HG03095 (cell line): ENCODE measurements at regions not wholly inside any gene's neighbourhood (a gene's known extent, or its start where the extent isn't known, plus 50 kb on each side); places are given as distances from the start of the nearest gene placed in this dataset.
"Not testable (repeated sequence)": the region's sequence is repeated elsewhere in the genome, so short reads cannot be mapped to it uniquely, and the experiment has no call there.

Source experiments
- ATAC-seq: cut with Tn5 transposase; IDR thresholded peaks from one replicate; pipeline ENCODE4 v1.9.1; 2021; ENCODE audit warnings: moderate library complexity; ENCODE audit not compliant: unreplicated experiment

- ATAC-seq, result no peak
Measured at GRCh38 chr4:108465886-108466500, 154.4 kb upstream of the RPL34 start.

GRCh38 chr4:108458681-108459080 is 161.7 kb upstream of the RPL34 start:
- no peak for ATAC-seq

GRCh38 chr4:108454227-108454626 is 166.1 kb upstream of the RPL34 start:
- no peak for ATAC-seq

- ATAC-seq, result no peak
Measured at GRCh38 chr4:108453366-108453765, 167.0 kb upstream of the RPL34 start.

GRCh38 chr4:108450236-108450898 is 170.0 kb upstream of the RPL34 start:
- ATAC-seq, result no peak

- ATAC-seq, result no peak
Measured at GRCh38 chr4:108449129-108449528, 171.2 kb upstream of the RPL34 start.

- no peak for ATAC-seq
Measured at GRCh38 chr4:108446556-108446955, 173.8 kb upstream of the RPL34 start.

GRCh38 chr4:108445716-108446115 is 174.7 kb upstream of the RPL34 start:
- ATAC-seq, result no peak

GRCh38 chr4:108443585-108443984 is 176.8 kb upstream of the RPL34 start:
- ATAC-seq, result no peak

GRCh38 chr4:108433832-108434231 is 186.5 kb upstream of the RPL34 start:
- no peak for ATAC-seq

- not testable (repeated sequence) for ATAC-seq
Measured at GRCh38 chr4:108433394-108433793, 187.0 kb upstream of the RPL34 start.

GRCh38 chr4:108432418-108432817 is 188.0 kb upstream of the RPL34 start:
- no peak for ATAC-seq

- no peak for ATAC-seq
Measured at GRCh38 chr4:108431986-108432385, 188.4 kb upstream of the RPL34 start.

- no peak for ATAC-seq
Measured at GRCh38 chr4:108430921-108431320, 189.5 kb upstream of the RPL34 start.

- ATAC-seq, result no peak
Measured at GRCh38 chr4:108429662-108430061, 190.7 kb upstream of the RPL34 start.

GRCh38 chr4:108428923-108429322 is 191.5 kb upstream of the RPL34 start:
- no peak for ATAC-seq

- no peak for ATAC-seq
Measured at GRCh38 chr4:108427946-108428485, 192.4 kb upstream of the RPL34 start.

- ATAC-seq, result no peak
Measured at GRCh38 chr4:108426493-108426892, 193.9 kb upstream of the RPL34 start.

GRCh38 chr4:108425988-108426387 is 194.4 kb upstream of the RPL34 start:
- ATAC-seq, result no peak

GRCh38 chr4:108417923-108418322 is 202.5 kb upstream of the RPL34 start:
- no peak for ATAC-seq

GRCh38 chr4:108416831-108417230 is 203.5 kb upstream of the RPL34 start:
- no peak for ATAC-seq

GRCh38 chr4:108415389-108415788 is 205.0 kb upstream of the RPL34 start:
- ATAC-seq, result no peak

- no peak for ATAC-seq
Measured at GRCh38 chr4:108411836-108412235, 208.5 kb upstream of the RPL34 start.
